H54 (cell line): ENCODE measurements at regions not wholly inside any gene's neighbourhood (a gene's known extent, or its start where the extent isn't known, plus 50 kb on each side); places are given as distances from the start of the nearest gene placed in this dataset.
A peak's percentile ranks its signal among the peaks of the same experiment; 100 is the strongest.

Experiments
- DNase-seq: peaks from one replicate; pipeline ENCODE4 v3.0.0; 2011; ENCODE audit warnings: low spot score, mixed read lengths; ENCODE audit not compliant: insufficient read length
- FAIRE-seq: peaks from 3 replicates; lab custom pipeline; 2011; peaks lifted over from hg19 to GRCh38; lab: Jason Lieb, UNC
- POLR2A ChIP-seq: IDR thresholded peaks from 2 replicates; pipeline ENCODE4 v1.6.1; 2011; ENCODE audit warnings: low read depth, mild to moderate bottlenecking, low read length

- FAIRE-seq (no peak), DNase-seq (no peak)
- TF ChIP-seq POLR2A: no peak
These were observed 114.8 kb upstream of the FUT8 start for GRCh38 chr14:65297744-65298143.

- no peak for TF ChIP-seq POLR2A
- FAIRE-seq: no peak
- DNase-seq: no peak
These were observed 112.7 kb upstream of the FUT8 start for GRCh38 chr14:65299826-65300225.

GRCh38 chr14:65301862-65302539, 110.5 kb upstream of the FUT8 start:
- FAIRE-seq (no peak), DNase-seq (no peak)
- no peak for TF ChIP-seq POLR2A

GRCh38 chr14:65302571-65303189, 109.8 kb upstream of the FUT8 start:
- DNase-seq (no peak), FAIRE-seq (peak; percentile 88)
- no peak for TF ChIP-seq POLR2A

- DNase-seq (peak; percentile 21), FAIRE-seq (peak; percentile 87)
- no peak for TF ChIP-seq POLR2A
These were observed 109.2 kb upstream of the FUT8 start for GRCh38 chr14:65303190-65303898.

GRCh38 chr14:65303899-65304222, 108.7 kb upstream of the FUT8 start:
- no peak for TF ChIP-seq POLR2A
- DNase-seq (no peak), FAIRE-seq (no peak)

GRCh38 chr14:65304239-65304638, 108.3 kb upstream of the FUT8 start:
- FAIRE-seq: no peak
- DNase-seq: no peak
- TF ChIP-seq POLR2A: no peak

GRCh38 chr14:65304963-65305362, 107.6 kb upstream of the FUT8 start:
- FAIRE-seq (no peak), DNase-seq (no peak)
- TF ChIP-seq POLR2A: no peak

- TF ChIP-seq POLR2A: no peak
- no peak for DNase-seq
- no peak for FAIRE-seq
These were observed 104.0 kb upstream of the FUT8 start for GRCh38 chr14:65308536-65308935.

- DNase-seq: no peak
- TF ChIP-seq POLR2A: no peak
- FAIRE-seq: no peak
These were observed 102.0 kb upstream of the FUT8 start for GRCh38 chr14:65310568-65310967.

- TF ChIP-seq POLR2A: no peak
- peak; percentile 6 for FAIRE-seq
- DNase-seq: no peak
These were observed 99.7 kb upstream of the FUT8 start for GRCh38 chr14:65312859-65313258.

GRCh38 chr14:65318636-65319506, 93.7 kb upstream of the FUT8 start:
- TF ChIP-seq POLR2A: no peak
- FAIRE-seq (no peak), DNase-seq (no peak)

GRCh38 chr14:65320661-65321308, 91.7 kb upstream of the FUT8 start:
- TF ChIP-seq POLR2A: no peak
- FAIRE-seq (no peak), DNase-seq (no peak)
